Left ventricle myocardium inferior (tissue), 1 donor: ENCODE measurements at regions not wholly inside any gene's neighbourhood (a gene's known extent, or its start where the extent isn't known, plus 50 kb on each side); places are given as distances from the start of the nearest gene placed in this dataset.
"Not testable (repeated sequence)": the region's sequence is repeated elsewhere in the genome, so short reads cannot be mapped to it uniquely, and the experiment has no call there.

ENCODE experiments used
- DNase-seq: peaks from one replicate; pipeline ENCODE4 v3.0.0-alpha.2; 2020
- H3K27ac ChIP-seq: fragments of 200-600 bp; replicated peaks from 2 replicates; pipeline ENCODE4 v1.8.0; 2021
- H3K27me3 ChIP-seq: fragments of 200-600 bp; 2 replicates; pipeline ENCODE4 v1.8.0; 2021; ENCODE audit warnings: low read depth
- H3K36me3 ChIP-seq: fragments of 200-600 bp; 2 replicates; pipeline ENCODE4 v1.8.0; 2021
- H3K4me1 ChIP-seq: fragments of 200-600 bp; 2 replicates; pipeline ENCODE4 v1.8.0; 2021
- H3K4me3 ChIP-seq: fragments of 200-600 bp; 2 replicates; pipeline ENCODE4 v1.8.0; 2021; ENCODE audit warnings: mild to moderate bottlenecking, moderate library complexity
- H3K9me3 ChIP-seq: fragments of 200-600 bp; replicated peaks from 2 replicates; pipeline ENCODE4 v1.8.0; 2021
- CTCF ChIP-seq: fragments of 200-600 bp; IDR thresholded peaks from 2 replicates; pipeline ENCODE4 v1.8.0; 2021; ENCODE audit warnings: antibody characterized with exemption, mild to moderate bottlenecking, borderline replicate concordance
- intact Hi-C: fragments of 100-400 bp; cut with micrococcal nuclease; formaldehyde crosslinking; loops from one replicate; pipeline ENCODE4 v1.11.0; 2022
- donor health status: DM: no; HTN: yes; CAD: no; lungs with severe emphysema.

- intact Hi-C loops: no loop called here
- Histone ChIP-seq H3K27ac (no peak overlapping the region), H3K4me1 (no peaks in the 10 kb centered on the region), H3K9me3 (no peaks in the 10 kb centered on the region), H3K36me3 (no peaks in the 10 kb centered on the region), H3K4me3 (no peak overlapping the region), H3K27me3 (no peaks in the 10 kb centered on the region)
- no peak for TF ChIP-seq CTCF
- DNase-seq: no peak
Observed at GRCh38 chr5:36458746-36459145, 147.7 kb upstream of the SLC1A3 start.

- intact Hi-C loops: no loop called here
- Histone ChIP-seq H3K4me3 (no peak overlapping the region), H3K4me1 (no peaks in the 10 kb centered on the region), H3K27me3 (no peaks in the 10 kb centered on the region), H3K27ac (no peak overlapping the region), H3K36me3 (no peaks in the 10 kb centered on the region), H3K9me3 (no peaks in the 10 kb centered on the region)
- no peak for DNase-seq
- TF ChIP-seq CTCF: no peak
Observed at GRCh38 chr5:36459176-36460135, 146.9 kb upstream of the SLC1A3 start.

- Histone ChIP-seq H3K27me3 (no peaks in the 10 kb centered on the region), H3K27ac (no peak overlapping the region), H3K4me3 (no peak overlapping the region), H3K4me1 (no peaks in the 10 kb centered on the region), H3K36me3 (no peaks in the 10 kb centered on the region), H3K9me3 (peaks cover 5% of the 10 kb centered on the region)
- intact Hi-C loops: no loop called here
- DNase-seq: no peak
- TF ChIP-seq CTCF: no peak
Observed at GRCh38 chr5:36462295-36463021, 143.9 kb upstream of the SLC1A3 start.

GRCh38 chr5:36475942-36476341 is 130.5 kb upstream of the SLC1A3 start:
- H3K9me3 ChIP-seq, H3K4me3 ChIP-seq, H3K4me1 ChIP-seq, DNase-seq, H3K27me3 ChIP-seq, H3K36me3 ChIP-seq, intact Hi-C loops, H3K27ac ChIP-seq: not testable (repeated sequence)

- DNase-seq: no peak
- Histone ChIP-seq H3K4me3 (no peak overlapping the region), H3K9me3 (peaks cover 7% of the 10 kb centered on the region), H3K27me3 (no peaks in the 10 kb centered on the region), H3K36me3 (no peaks in the 10 kb centered on the region), H3K27ac (no peak overlapping the region), H3K4me1 (no peaks in the 10 kb centered on the region)
- intact Hi-C loops: no loop called here
- TF ChIP-seq CTCF: no peak
Observed at GRCh38 chr5:36478646-36479317, 127.6 kb upstream of the SLC1A3 start.
